ENCODE measurements at regions not wholly inside any gene's neighbourhood (a gene's known extent, or its start where the extent isn't known, plus 50 kb on each side); places are given as distances from the start of the nearest gene placed in this dataset.
A peak's percentile ranks its signal among the peaks of the same experiment; 100 is the strongest.

- Histone ChIP-seq H3K36me3 (ENCODE audit: control insufficient read depth in 1 of 2, insufficient read depth in 2 of 2, low read length in 2 of 2) (no peaks in the 10 kb centered on the region), H3K4me1 (ENCODE audit: control insufficient read depth in 1 of 2, insufficient read depth in 2 of 2, low read length in 2 of 2) (no peaks in the 10 kb centered on the region), H4K8ac (ENCODE audit: low read depth, low read length) (no peak overlapping the region), H3K9me3 (ENCODE audit: insufficient read depth, low read depth, low read length) (no peaks in the 10 kb centered on the region), H3K27ac (ENCODE audit: low read depth, low read length) (no peak overlapping the region), H3K79me2 (ENCODE audit: control insufficient read depth, insufficient read depth, low read length, poor library complexity) (no peaks in the 10 kb centered on the region), H3K9ac (ENCODE audit: low read length) (no peak overlapping the region), H3K4me2 (ENCODE audit: low read length) (no peak overlapping the region), H2BK120ac (ENCODE audit: insufficient read depth, low read length, poor library complexity) (no peak overlapping the region), H3K23ac (ENCODE audit: low read length) (no peak overlapping the region), H3K4me3 (ENCODE audit: low read depth, low read length) (no peak overlapping the region), H3K14ac (ENCODE audit: low read length) (no peak overlapping the region), H4K12ac (ENCODE audit: low read depth, low read length) (no peak overlapping the region), H3K79me1 (ENCODE audit: low read length) (no peaks in the 10 kb centered on the region), H2AK5ac (ENCODE audit: low read length) (no peak overlapping the region), H3K18ac (ENCODE audit: low read length) (no peak overlapping the region), H4K91ac (ENCODE audit: low read depth, low read length) (no peak overlapping the region), H2BK12ac (ENCODE audit: low read length) (no peak overlapping the region), H2BK5ac (ENCODE audit: low read depth, low read length, poor library complexity) (no peak overlapping the region), H2AFZ (ENCODE audit: insufficient read depth, low read length, poor library complexity) (no peak overlapping the region), H3K4ac (ENCODE audit: low read depth, low read length) (no peak overlapping the region), H3K27me3 (ENCODE audit: insufficient read depth, low read length) (no peaks in the 10 kb centered on the region)
- DNase-seq, result peak; percentile 11 to 42
- no CpG with 5 or more reads among the region's 3 CpGs for WGBS (ENCODE audit: extremely low coverage, insufficient coverage, insufficient read length)
These were observed 1238.0 kb upstream of the NRXN1 start for GRCh38 chr2:52269696-52270485.

GRCh38 chr2:52264911-52265310, 1233.0 kb upstream of the NRXN1 start:
- H3K27me3 ChIP-seq (ENCODE audit: insufficient read depth, low read length), result no peaks in the 10 kb centered on the region
- H3K9me3 ChIP-seq (ENCODE audit: insufficient read depth, low read depth, low read length), result no peaks in the 10 kb centered on the region
- H3K4me2 ChIP-seq (ENCODE audit: low read length), result no peak overlapping the region
- H4K12ac ChIP-seq (ENCODE audit: low read depth, low read length), result no peak overlapping the region
- no peaks in the 10 kb centered on the region for H3K36me3 ChIP-seq (ENCODE audit: control insufficient read depth in 1 of 2, insufficient read depth in 2 of 2, low read length in 2 of 2)
- H3K4me3 ChIP-seq (ENCODE audit: low read depth, low read length), result no peak overlapping the region
- H4K91ac ChIP-seq (ENCODE audit: low read depth, low read length), result no peak overlapping the region
- no peaks in the 10 kb centered on the region for H3K4me1 ChIP-seq (ENCODE audit: control insufficient read depth in 1 of 2, insufficient read depth in 2 of 2, low read length in 2 of 2)
- no peak overlapping the region for H3K27ac ChIP-seq (ENCODE audit: low read depth, low read length)
- H2BK5ac ChIP-seq (ENCODE audit: low read depth, low read length, poor library complexity), result no peak overlapping the region
- no peaks in the 10 kb centered on the region for H3K79me1 ChIP-seq (ENCODE audit: low read length)
- H3K14ac ChIP-seq (ENCODE audit: low read length), result no peak overlapping the region
- no peak overlapping the region for H3K9ac ChIP-seq (ENCODE audit: low read length)
- H3K79me2 ChIP-seq (ENCODE audit: control insufficient read depth, insufficient read depth, low read length, poor library complexity), result no peaks in the 10 kb centered on the region
- H3K4ac ChIP-seq (ENCODE audit: low read depth, low read length), result no peak overlapping the region
- H3K18ac ChIP-seq (ENCODE audit: low read length), result no peak overlapping the region
- WGBS (ENCODE audit: extremely low coverage, insufficient coverage, insufficient read length), result no CpG with 5 or more reads among the region's 2 CpGs
- no peak overlapping the region for H2AK5ac ChIP-seq (ENCODE audit: low read length)
- no peak overlapping the region for H3K23ac ChIP-seq (ENCODE audit: low read length)
- no peak overlapping the region for H4K8ac ChIP-seq (ENCODE audit: low read depth, low read length)
- H2BK12ac ChIP-seq (ENCODE audit: low read length), result no peak overlapping the region
- no peak overlapping the region for H2AFZ ChIP-seq (ENCODE audit: insufficient read depth, low read length, poor library complexity)
- peak in 1 of 2 donors; percentile 65 for DNase-seq
- H2BK120ac ChIP-seq (ENCODE audit: insufficient read depth, low read length, poor library complexity), result no peak overlapping the region

- no peaks in the 10 kb centered on the region for H3K9me3 ChIP-seq (ENCODE audit: insufficient read depth, low read depth, low read length)
- no peak overlapping the region for H2BK5ac ChIP-seq (ENCODE audit: low read depth, low read length, poor library complexity)
- no peak overlapping the region for H3K4ac ChIP-seq (ENCODE audit: low read depth, low read length)
- WGBS (ENCODE audit: extremely low coverage, insufficient coverage, insufficient read length), result no CpG with 5 or more reads among the region's 3 CpGs
- no peak overlapping the region for H3K4me2 ChIP-seq (ENCODE audit: low read length)
- H2AFZ ChIP-seq (ENCODE audit: insufficient read depth, low read length, poor library complexity), result no peak overlapping the region
- H3K23ac ChIP-seq (ENCODE audit: low read length), result no peak overlapping the region
- no peaks in the 10 kb centered on the region for H3K79me2 ChIP-seq (ENCODE audit: control insufficient read depth, insufficient read depth, low read length, poor library complexity)
- no peak overlapping the region for H3K27ac ChIP-seq (ENCODE audit: low read depth, low read length)
- H3K14ac ChIP-seq (ENCODE audit: low read length), result no peak overlapping the region
- no peak overlapping the region for H2BK12ac ChIP-seq (ENCODE audit: low read length)
- no peaks in the 10 kb centered on the region for H3K27me3 ChIP-seq (ENCODE audit: insufficient read depth, low read length)
- H3K4me3 ChIP-seq (ENCODE audit: low read depth, low read length), result no peak overlapping the region
- H3K9ac ChIP-seq (ENCODE audit: low read length), result no peak overlapping the region
- no peak overlapping the region for H3K18ac ChIP-seq (ENCODE audit: low read length)
- H3K36me3 ChIP-seq (ENCODE audit: control insufficient read depth in 1 of 2, insufficient read depth in 2 of 2, low read length in 2 of 2), result no peaks in the 10 kb centered on the region
- no peaks in the 10 kb centered on the region for H3K4me1 ChIP-seq (ENCODE audit: control insufficient read depth in 1 of 2, insufficient read depth in 2 of 2, low read length in 2 of 2)
- no peaks in the 10 kb centered on the region for H3K79me1 ChIP-seq (ENCODE audit: low read length)
- DNase-seq, result no peak
- H4K12ac ChIP-seq (ENCODE audit: low read depth, low read length), result no peak overlapping the region
- H2BK120ac ChIP-seq (ENCODE audit: insufficient read depth, low read length, poor library complexity), result no peak overlapping the region
- H4K91ac ChIP-seq (ENCODE audit: low read depth, low read length), result no peak overlapping the region
- no peak overlapping the region for H2AK5ac ChIP-seq (ENCODE audit: low read length)
- no peak overlapping the region for H4K8ac ChIP-seq (ENCODE audit: low read depth, low read length)
These were observed 1232.6 kb upstream of the NRXN1 start for GRCh38 chr2:52264488-52264887.

- Histone ChIP-seq H3K9me3 (ENCODE audit: insufficient read depth, low read depth, low read length) (no peaks in the 10 kb centered on the region), H3K4me3 (ENCODE audit: low read depth, low read length) (no peak overlapping the region), H2BK5ac (ENCODE audit: low read depth, low read length, poor library complexity) (no peak overlapping the region), H3K27ac (ENCODE audit: low read depth, low read length) (no peak overlapping the region), H2AK5ac (ENCODE audit: low read length) (no peak overlapping the region), H2BK12ac (ENCODE audit: low read length) (no peak overlapping the region), H3K23ac (ENCODE audit: low read length) (no peak overlapping the region), H3K79me1 (ENCODE audit: low read length) (no peaks in the 10 kb centered on the region), H4K91ac (ENCODE audit: low read depth, low read length) (no peak overlapping the region), H2AFZ (ENCODE audit: insufficient read depth, low read length, poor library complexity) (no peak overlapping the region), H3K36me3 (ENCODE audit: control insufficient read depth in 1 of 2, insufficient read depth in 2 of 2, low read length in 2 of 2) (no peaks in the 10 kb centered on the region), H3K27me3 (ENCODE audit: insufficient read depth, low read length) (no peaks in the 10 kb centered on the region), H3K18ac (ENCODE audit: low read length) (no peak overlapping the region), H2BK120ac (ENCODE audit: insufficient read depth, low read length, poor library complexity) (no peak overlapping the region), H3K9ac (ENCODE audit: low read length) (no peak overlapping the region), H3K79me2 (ENCODE audit: control insufficient read depth, insufficient read depth, low read length, poor library complexity) (no peaks in the 10 kb centered on the region), H4K8ac (ENCODE audit: low read depth, low read length) (no peak overlapping the region), H3K4me1 (ENCODE audit: control insufficient read depth in 1 of 2, insufficient read depth in 2 of 2, low read length in 2 of 2) (no peaks in the 10 kb centered on the region), H4K12ac (ENCODE audit: low read depth, low read length) (no peak overlapping the region), H3K14ac (ENCODE audit: low read length) (no peak overlapping the region), H3K4me2 (ENCODE audit: low read length) (no peak overlapping the region), H3K4ac (ENCODE audit: low read depth, low read length) (no peak overlapping the region)
- no peak for DNase-seq
- WGBS (ENCODE audit: extremely low coverage, insufficient coverage, insufficient read length), result no CpG with 5 or more reads among the region's 1 CpG
These were observed 1229.0 kb upstream of the NRXN1 start for GRCh38 chr2:52260904-52261303.

All from trophoblast cell (in vitro differentiated cells and primary cell).